ENCODE measurements at regions not wholly inside any gene's neighbourhood (a gene's known extent, or its start where the extent isn't known, plus 50 kb on each side); places are given as distances from the start of the nearest gene placed in this dataset.
"Not testable (repeated sequence)": the region's sequence is repeated elsewhere in the genome, so short reads cannot be mapped to it uniquely, and the experiment has no call there.

DNA sequence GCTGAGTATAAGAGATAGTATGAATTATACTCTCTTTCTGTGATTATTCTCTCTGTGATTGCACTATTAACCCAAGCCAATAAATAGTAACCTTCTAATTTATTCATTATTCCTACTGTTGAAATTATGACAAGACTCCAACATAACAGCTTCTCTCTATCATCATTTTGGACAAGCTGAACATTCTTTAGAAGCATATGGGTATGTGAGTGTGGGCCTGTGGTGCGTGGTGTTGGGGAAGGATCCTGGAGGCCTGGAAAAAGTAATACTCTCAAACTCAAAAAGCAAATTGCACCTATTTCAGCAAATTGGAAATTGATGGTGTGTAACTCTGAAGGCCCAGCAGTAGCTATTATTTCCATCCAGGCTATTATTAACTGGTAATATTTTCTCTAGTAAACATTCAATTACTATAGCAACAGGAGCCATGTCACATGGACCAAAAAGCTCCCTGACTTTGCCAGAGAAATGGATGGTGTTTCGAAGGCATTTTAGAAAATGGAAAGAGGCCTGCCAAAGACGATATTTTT lies 502.8 kb downstream of the LTN1 start:
- no peak for DNase-seq (ENCODE audit: low read depth in 4 of 4, low spot score in 3 of 4)

DNA sequence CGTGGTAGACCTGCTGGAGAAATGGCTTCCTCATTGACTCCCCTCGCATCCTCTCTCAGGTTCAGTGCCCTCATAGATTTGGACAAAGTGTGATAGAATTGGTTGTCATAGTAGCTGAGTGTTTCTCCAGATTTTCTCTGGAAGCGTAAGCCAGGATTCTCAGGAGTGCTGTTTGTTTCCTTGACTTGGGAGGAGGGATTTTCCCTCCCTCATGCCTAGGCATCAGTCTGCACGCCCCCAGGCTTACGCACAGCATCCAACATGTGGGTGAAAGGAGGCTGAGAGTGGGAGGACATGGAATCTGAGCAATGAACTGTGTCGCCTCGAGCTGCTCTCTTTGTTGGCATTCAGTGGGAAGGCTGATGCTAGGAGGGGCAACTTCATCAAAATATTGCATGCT lies 503.5 kb downstream of the LTN1 start:
- DNase-seq (ENCODE audit: low read depth in 4 of 4, low spot score in 3 of 4): no peak

DNA sequence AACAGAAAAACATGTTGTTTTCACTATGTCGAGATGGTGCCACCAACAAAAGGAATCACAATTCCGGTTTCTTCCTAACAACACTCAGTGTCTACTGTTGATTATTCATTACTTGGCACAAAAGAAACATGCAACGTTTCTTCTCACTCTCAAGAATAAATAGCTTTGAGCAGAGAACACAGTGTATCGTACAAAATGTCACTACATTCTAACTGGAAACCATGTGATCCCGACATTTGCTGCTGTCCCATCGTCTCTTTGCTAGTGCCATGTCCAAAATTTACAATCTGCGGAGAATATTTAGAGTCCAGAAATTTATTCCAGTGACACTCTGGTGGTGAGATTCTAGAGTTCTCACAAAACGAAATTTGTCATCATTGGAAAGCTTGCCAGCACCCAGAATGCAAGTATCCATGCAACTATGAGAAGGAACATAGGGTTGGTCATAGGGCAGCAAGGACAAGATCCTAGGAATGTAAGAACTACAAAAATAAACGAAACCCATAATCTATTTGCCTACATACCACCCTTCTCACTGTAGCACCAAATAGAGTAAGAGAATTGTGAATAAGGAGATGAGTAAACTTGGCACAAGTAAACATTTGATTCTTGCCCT lies 505.1 kb downstream of the LTN1 start:
- no peak for DNase-seq (ENCODE audit: low read depth in 4 of 4, low spot score in 3 of 4)

DNA sequence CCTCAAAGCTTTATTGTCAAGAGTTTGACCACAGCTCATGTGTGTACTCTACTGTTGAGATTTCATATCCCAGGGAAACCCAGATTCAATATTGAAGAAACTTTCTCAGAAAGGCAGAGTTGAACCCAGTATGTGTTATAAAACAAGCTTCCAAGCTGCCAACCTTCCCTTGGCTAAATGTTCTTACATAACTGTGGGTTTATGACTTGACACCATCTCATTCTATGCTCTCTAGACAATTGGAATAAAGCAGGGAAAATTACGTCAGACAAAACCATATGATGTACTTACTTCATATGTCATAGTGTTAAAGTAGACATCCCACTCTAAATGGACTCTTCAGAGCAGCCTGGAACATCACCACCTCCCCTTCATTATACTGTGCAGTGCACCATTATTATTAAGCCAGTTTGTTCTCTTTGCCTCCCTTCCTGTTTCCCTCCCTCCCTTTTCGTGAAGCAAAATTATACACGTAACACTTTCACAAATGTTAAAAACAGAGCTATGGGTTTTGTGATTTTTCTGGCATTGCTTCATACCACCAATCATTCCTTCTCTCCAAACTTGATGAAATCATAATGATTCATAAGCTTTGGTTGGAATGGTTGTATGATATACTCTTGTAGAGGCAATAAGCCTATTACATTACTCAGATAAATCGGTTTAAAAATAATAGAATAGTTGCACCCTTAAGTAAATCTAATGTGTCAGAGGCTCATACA lies 507.2 kb downstream of the LTN1 start:
- no peak for DNase-seq (ENCODE audit: low read depth in 4 of 4, low spot score in 3 of 4)

DNA sequence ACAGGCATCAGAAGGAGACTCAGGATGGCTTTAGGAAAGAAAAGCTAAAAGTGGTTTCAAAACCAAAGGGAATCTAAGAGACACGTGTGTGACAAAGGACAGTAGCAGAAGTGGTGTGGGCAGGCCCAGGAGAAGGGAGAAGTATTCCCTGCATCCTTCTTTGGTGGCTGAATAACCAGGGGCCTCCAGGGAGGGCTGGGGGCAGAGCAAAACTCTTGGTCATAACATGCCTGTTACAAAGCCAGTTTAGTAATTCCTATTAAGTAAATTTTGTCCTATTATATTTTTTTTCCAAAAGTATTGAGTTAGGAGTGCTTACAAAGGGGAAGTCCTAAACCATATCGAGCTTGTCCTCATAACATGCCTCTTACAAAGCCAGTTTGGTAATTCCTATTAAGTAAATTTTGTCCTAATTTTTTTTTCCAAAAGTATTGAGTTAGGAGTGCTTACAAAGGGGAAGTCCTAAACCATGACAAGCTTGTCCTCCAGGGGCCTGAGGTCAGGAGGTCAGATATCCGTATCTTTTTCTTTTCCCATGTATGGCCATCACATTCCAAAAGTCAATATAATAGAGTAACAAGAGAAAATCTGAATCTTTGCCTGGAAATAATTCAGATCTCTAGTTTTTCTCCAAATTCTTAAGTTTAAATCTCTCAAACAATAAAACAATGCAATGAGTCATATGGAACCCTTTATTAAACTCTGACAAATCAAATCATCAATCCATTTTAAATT lies 509.2 kb downstream of the LTN1 start:
- DNase-seq (ENCODE audit: low read depth in 4 of 4, low spot score in 3 of 4): no peak

DNA sequence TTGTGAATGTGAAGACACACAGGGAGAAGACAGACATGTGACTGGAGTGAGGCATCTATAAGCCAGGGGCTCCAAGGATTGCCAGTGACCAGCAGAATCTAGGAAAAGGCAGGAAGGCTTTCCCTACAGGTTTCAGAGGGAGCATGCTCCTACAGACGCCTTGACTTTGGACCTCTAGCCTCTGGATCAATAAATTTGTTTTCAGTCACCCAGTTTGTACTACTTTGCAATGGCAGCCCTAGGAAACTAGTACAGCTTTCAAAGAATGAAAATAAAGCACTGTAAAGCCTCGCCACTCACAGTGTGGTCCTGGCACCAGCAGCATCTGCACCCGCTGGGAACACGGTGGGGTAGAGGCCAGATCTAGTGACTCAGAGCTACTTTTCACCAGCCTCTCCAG lies 510.0 kb downstream of the LTN1 start:
- no peak for DNase-seq (ENCODE audit: low read depth in 4 of 4, low spot score in 3 of 4)

DNA sequence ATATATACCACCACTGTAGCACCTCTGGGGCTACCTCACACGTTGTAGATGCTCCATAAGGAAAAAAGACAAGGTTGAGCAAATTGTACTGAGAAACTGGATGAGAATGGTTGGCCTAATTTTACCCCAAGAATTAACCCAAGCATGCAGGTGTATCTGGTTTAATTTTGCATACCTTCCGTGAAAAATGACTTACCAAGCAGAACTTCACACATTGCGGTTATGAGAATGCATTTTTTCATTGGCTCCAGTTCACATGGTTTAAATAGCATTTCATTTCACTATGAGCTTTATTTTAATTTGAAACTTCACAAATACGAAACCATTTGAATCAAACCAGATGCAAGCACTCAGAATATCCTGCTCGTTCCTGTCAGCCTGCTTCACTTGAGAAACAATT lies 512.2 kb downstream of the LTN1 start:
- no peak for DNase-seq (ENCODE audit: low read depth in 4 of 4, low spot score in 3 of 4)

DNA sequence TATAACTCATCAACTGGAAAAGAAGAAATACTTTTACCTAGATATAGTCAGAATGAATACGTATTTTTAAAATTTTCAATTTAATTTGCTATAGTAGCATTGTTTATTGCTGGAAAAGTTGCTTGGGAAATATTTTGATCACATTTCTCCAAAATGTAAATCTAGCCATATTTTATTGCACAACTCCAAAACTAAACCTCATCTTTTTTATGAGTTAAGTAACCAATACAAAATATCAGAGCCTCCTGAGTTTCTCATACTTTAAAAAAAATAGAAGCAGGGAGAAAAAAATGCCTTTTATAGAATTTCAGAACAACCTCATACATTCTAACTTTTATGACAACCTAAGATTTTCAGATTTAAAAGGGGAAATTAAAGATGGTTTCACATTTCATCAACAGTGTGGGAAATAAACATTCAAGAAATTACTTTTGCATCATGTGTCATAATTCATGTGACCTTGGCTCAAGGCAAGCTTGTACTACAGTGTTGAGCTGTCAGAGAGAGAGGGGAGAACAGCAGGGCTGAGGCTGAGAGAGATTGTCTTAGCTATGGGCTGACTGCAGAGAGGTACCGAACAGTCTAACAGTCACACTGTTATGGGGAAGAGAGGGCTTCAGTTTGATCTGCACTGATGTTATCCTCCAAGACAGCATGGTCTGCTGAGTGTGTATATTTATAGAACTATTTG lies 519.0 kb downstream of the LTN1 start:
- DNase-seq (ENCODE audit: low read depth in 4 of 4, low spot score in 3 of 4): no peak

DNA sequence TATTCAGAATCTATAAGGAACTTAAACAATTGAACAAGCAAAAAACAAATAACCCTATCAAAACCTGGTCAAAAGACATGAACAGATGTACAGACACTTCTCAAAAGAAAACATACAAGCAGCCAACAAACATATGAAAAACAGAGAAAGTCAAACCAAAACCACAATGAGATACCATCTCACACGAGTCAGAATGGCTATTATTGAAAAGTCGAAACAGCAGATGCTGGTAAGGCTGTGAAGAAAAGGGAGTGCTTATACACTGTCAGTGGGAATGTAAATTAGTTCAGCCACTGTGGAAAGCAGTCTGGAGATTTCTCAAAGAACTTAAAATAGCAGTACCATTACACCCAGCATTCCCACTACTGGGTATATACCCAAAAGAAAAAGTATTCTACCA lies 520.1 kb downstream of the LTN1 start:
- not testable (repeated sequence) for DNase-seq (ENCODE audit: low read depth in 4 of 4, low spot score in 3 of 4)

DNA sequence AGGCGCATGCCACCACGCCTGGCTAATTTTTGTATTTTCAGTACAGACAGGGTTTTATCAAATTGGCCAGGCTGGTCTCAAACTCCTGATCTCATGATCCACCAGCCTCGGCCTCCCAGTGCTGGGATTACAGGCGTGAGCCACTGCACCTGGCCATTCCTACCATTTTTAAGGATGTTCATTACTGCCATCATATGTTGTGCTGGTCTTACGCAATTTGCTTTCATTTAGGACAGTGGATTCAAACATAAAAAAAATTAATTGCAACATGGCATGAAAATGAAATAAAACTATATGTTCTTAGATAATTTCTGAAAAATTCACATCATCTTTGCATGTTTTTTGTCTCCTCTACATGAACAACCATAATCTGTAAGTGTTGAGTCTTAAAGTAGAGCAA lies 527.7 kb downstream of the LTN1 start:
- DNase-seq (ENCODE audit: low read depth in 4 of 4, low spot score in 3 of 4): no peak

DNA sequence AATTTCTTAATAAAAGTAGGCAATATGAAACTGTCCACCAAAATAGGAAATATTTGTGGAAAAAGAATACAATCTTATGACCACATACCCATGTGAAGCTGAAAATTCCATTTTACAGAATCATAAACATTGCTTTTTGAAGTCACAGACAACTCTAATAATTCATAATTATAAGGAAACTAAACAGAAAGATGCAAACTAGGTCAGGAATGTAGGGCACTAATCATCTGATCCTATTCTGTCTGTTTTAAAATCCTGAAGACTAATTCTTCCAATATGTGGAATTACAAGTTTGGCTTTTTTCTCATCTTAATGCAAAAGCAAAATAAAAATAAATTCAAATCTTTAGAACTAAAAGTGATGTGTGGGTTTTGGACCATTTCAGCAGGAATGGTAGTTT lies 528.6 kb downstream of the LTN1 start:
- DNase-seq (ENCODE audit: low read depth in 4 of 4, low spot score in 3 of 4): no peak

DNA sequence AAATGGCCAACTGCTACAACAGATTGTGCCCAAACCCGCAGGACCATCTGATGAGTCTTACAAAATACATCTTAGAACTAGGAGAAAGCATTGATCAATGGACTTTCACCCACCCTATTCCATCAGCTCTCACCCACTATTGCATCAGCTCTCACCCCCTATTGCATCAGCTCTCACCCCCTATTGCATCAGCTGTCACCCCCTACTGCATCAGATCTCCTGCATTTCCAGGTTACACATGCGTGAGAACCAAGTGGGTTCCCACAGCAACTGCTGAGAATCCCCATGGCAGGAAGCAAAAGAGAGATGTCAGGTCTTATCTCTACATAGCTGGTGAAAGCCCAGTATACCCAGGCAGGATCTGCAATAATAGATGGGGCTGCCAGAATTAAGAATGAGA lies 533.5 kb downstream of the LTN1 start:
- no peak for DNase-seq (ENCODE audit: low read depth in 4 of 4, low spot score in 3 of 4)

DNA sequence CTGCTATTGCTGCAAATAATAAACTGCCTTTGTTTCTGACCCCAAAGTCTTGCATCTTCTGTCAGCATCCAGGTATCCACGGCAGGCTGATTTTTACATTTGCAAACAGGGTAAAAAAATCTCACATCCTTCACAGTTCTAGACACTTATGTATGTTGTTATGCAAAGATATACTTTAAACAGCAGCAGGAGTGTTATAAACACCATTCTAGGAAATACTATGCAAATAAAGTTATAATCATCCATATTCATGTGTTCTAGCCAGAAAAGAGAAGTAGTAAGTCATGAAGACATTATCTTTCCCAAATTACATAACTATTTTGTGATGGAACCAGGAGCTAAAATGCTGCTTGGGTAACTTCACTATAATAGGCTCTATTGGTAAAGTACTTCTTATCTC lies 534.2 kb downstream of the LTN1 start:
- DNase-seq (ENCODE audit: low read depth in 4 of 4, low spot score in 3 of 4): no peak

DNA sequence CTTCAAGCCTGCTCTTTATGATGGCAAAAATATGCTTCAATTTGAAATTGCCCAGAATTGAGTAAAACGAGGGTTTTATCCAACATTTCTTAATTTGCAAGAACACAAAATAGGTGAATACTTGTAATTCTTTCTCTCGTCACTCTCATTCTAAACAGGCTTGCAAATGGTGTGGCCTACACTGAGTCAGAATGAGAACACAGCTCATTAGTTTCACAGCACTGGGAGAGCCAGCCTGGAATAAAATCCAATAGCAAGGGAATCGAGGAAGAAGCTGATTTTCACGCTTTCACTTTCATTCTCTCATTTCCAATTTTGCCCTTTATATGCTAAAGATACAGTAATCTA lies 537.5 kb downstream of the LTN1 start:
- no peak for DNase-seq (ENCODE audit: low read depth in 4 of 4, low spot score in 3 of 4)

DNA sequence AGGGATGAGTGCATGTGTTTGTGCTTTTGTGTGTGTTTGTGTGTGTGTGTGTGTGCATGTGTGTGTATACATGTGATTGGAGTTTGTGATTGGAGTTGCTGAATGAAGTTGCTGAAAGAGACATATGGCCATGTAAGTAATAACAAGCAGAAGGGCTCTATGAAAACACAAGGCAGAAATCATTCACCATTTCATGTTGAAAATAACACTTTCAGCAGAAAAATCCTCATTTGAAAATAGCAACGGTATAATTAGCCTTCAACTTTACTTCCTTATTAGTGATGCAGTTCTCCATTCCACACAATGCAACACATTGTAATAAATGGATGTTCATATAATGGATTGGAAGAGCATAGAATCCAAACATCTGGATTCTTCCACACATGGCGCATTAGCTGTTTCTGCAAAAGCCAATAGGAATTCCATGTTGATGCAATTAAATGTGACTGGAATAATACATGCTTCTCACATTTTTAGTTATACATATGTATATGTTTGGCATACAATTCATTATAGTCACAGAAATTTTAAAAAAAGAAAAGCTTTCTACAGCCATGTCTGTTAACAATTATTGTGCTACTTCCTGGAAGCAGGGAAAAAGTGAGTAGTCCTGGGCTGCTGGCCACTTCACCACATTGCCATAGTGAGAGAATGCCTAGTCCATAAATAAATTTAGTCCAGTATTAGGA lies 538.0 kb downstream of the LTN1 start:
- no peak for DNase-seq (ENCODE audit: low read depth in 4 of 4, low spot score in 3 of 4)

DNA sequence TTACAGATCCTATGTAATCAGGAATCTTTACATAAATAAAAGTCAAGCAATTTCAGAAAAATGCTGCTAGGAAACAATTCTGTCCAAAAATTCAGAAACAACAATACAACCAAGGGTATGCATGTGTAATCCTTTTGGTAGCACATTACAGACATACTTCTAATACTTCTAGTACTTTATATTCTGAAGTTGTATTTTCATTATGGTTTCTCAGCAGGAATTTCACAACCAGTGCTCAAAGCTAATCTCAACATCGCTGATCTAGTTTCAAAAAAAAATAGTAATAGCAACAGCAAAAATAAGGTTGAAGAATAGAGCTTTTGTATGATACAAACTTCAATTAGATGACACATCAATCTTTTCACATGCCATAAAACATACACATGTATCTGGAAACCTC lies 545.2 kb downstream of the LTN1 start:
- no peak for DNase-seq (ENCODE audit: low read depth in 4 of 4, low spot score in 3 of 4)

DNA sequence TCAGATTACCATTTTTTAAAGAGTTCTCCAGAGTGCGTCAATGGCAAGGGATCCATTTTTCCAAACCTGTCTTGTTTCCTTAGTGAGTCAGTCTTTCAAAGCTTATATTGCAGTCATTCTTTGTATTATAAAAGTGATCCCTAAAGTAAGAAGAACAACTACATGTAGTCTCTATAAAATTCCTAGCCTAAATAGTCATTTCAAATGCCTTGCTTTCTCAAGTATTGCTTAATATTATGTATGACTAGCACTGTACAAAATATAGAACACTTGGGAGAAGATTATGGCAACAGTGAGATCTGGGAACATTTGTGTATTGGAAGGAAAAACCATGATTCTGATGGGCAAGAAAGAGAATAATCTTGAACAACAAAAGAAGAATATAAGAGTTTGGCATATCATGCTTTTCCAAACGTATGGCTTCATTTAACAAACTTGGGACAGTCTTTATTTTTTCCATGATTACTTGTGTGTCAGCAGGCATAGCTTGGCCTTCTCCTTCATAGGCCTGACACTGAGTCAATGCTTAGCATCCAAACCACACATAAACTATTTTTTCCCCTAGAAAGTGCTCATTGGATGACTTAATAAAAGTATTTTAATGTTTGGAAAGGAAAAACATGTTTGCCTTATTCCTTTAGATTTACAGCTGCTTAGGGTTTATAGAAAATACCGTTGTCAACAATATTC lies 547.4 kb downstream of the LTN1 start:
- no peak for DNase-seq (ENCODE audit: low read depth in 4 of 4, low spot score in 3 of 4)

DNA sequence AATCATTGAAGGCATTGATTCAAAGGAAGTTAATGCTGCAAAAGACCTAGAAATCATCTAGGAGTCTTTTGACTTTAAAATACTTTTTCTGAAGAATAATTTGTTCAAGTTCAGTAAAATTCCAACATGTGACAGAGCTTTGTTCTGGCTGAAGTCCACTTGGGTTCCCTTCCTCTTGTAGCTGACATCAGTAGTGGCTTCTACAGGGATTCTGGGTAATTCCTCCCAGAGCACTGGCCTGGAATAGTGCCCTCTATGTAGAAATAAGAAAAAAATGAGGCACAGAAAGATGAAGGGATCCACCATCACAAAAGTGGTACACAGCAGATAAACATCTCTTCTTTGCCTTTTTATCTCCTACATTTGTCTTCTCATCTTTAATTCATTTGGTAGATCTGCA lies 548.1 kb downstream of the LTN1 start:
- DNase-seq (ENCODE audit: low read depth in 4 of 4, low spot score in 3 of 4): no peak

DNA sequence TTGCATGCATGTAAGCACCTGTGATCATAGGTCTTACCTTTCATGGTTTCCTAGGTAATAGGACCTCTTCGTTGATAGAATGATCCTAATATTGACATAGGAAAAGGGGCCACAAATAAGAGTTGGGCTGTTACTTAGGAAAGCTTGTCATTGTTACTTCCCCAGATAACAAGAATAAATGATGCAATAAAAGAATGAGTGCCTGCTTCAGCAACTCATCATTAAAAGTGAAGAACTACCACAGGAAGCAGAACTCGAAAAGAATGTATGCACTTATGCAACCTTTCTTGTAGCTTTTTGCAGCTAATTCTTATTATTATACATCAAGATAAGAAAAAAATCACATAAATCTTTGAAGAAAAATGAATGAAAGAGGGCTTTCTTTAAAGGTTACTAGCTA lies 548.6 kb downstream of the LTN1 start:
- no peak for DNase-seq (ENCODE audit: low read depth in 4 of 4, low spot score in 3 of 4)

DNA sequence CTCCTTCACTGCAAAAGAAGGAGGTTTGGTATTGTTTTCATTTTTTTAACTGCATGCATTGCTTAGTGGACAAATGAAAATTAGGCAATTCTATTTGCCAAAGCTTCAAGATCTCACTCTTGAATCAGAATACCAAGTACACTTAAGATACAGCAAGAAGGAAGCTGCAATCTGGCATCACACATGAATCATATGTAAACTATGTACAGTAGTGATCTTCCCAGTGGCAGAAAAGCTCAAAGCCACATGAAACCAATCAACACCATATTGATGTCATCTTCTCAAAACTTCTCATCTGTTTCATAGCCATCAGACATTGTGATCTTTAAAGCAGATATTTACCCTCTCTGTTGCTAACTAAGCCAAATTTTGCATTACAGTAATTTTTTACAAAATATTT lies 550.1 kb downstream of the LTN1 start:
- no peak for DNase-seq (ENCODE audit: low read depth in 4 of 4, low spot score in 3 of 4)
